ENCODE measurements at regions not wholly inside any gene's neighbourhood (a gene's known extent, or its start where the extent isn't known, plus 50 kb on each side); places are given as distances from the start of the nearest gene placed in this dataset.
A peak's percentile ranks its signal among the peaks of the same experiment; 100 is the strongest.

- H3K27ac ChIP-seq = no peak overlapping the region
- intact Hi-C loops (cut with DNase I; ENCODE audit: low total_unique reads) = no loop called here
- no peaks in the 10 kb centered on the region for H3K4me1 ChIP-seq
- no peaks in the 10 kb centered on the region for H3K36me3 ChIP-seq
- peaks cover 0 to 3% (median 0%) of the 10 kb centered on the region in 4 donors for H3K9me3 ChIP-seq
- H3K4me3 ChIP-seq = no peak overlapping the region
- DNase-seq = no peak
- WGBS, 5 donors = 75 to 86% (median 76%) methylated on average over 5 of the region's 5 CpGs
- no peaks in the 10 kb centered on the region for H3K27me3 ChIP-seq
- no peak for TF ChIP-seq CTCF (IDR thresholded peaks at IDR 0.05)
- TF ChIP-seq POLR2AphosphoS5 (IDR thresholded peaks at IDR 0.05) = no peak
- no peak for TF ChIP-seq EP300 (IDR thresholded peaks at IDR 0.05)
- no peak for TF ChIP-seq POLR2A (IDR thresholded peaks at IDR 0.05)
These were observed 173.6 kb upstream of the SFRP2 start for GRCh38 chr4:153962311-153963039.

GRCh38 chr4:153955327-153955726 lies 166.4 kb upstream of the SFRP2 start:
- DNase-seq = no peak
- no peaks in the 10 kb centered on the region for H3K36me3 ChIP-seq
- WGBS, 5 donors = 83 to 92% (median 90%) methylated on average over 5 of the region's 5 CpGs
- H3K4me3 ChIP-seq = no peak overlapping the region
- TF ChIP-seq CTCF (IDR thresholded peaks at IDR 0.05) = no peak
- no peak for TF ChIP-seq POLR2A (IDR thresholded peaks at IDR 0.05)
- no peak for TF ChIP-seq EP300 (IDR thresholded peaks at IDR 0.05)
- no peak for TF ChIP-seq POLR2AphosphoS5 (IDR thresholded peaks at IDR 0.05)
- H3K9me3 ChIP-seq = peaks cover 0 to 3% (median 0%) of the 10 kb centered on the region in 4 donors
- no peak overlapping the region for H3K27ac ChIP-seq
- intact Hi-C loops (cut with DNase I; ENCODE audit: low total_unique reads) = no loop called here
- H3K27me3 ChIP-seq = no peaks in the 10 kb centered on the region
- H3K4me1 ChIP-seq = no peaks in the 10 kb centered on the region

- no peak for DNase-seq
- peaks cover 0 to 3% (median 0%) of the 10 kb centered on the region in 4 donors for H3K9me3 ChIP-seq
- TF ChIP-seq EP300 (IDR thresholded peaks at IDR 0.05) = no peak
- TF ChIP-seq CTCF (IDR thresholded peaks at IDR 0.05) = no peak
- TF ChIP-seq POLR2AphosphoS5 (IDR thresholded peaks at IDR 0.05) = no peak
- TF ChIP-seq POLR2A (IDR thresholded peaks at IDR 0.05) = no peak
- no peaks in the 10 kb centered on the region for H3K36me3 ChIP-seq
- intact Hi-C loops (cut with DNase I; ENCODE audit: low total_unique reads) = no loop called here
- no peak overlapping the region for H3K27ac ChIP-seq
- no peak overlapping the region for H3K4me3 ChIP-seq
- H3K27me3 ChIP-seq = no peaks in the 10 kb centered on the region
- 78 to 90% (median 86%) methylated on average over 3 of the region's 3 CpGs for WGBS, 5 donors
- no peaks in the 10 kb centered on the region for H3K4me1 ChIP-seq
These were observed 165.8 kb upstream of the SFRP2 start for GRCh38 chr4:153954654-153955053.

- Histone ChIP-seq H3K27me3 (no peaks in the 10 kb centered on the region), H3K36me3 (no peaks in the 10 kb centered on the region), H3K4me3 (no peak overlapping the region), H3K4me1 (no peaks in the 10 kb centered on the region), H3K9me3 (peaks cover 0 to 8% (median 5%) of the 10 kb centered on the region in 4 donors), H3K27ac (no peak overlapping the region)
- WGBS, 5 donors = 48 to 57% (median 54%) methylated on average over 7 of the region's 7 CpGs
- TF ChIP-seq CTCF (IDR thresholded peaks at IDR 0.05) (no peak), POLR2A (IDR thresholded peaks at IDR 0.05) (no peak), POLR2AphosphoS5 (IDR thresholded peaks at IDR 0.05) (no peak)
- intact Hi-C loops (cut with DNase I; ENCODE audit: low total_unique reads) = no loop called here
- peak in 1 of 2 donors; percentile 21 for DNase-seq
These were observed 161.5 kb upstream of the SFRP2 start for GRCh38 chr4:153950100-153950979.
